HEK293T (cell line): ENCODE measurements at regions not wholly inside any gene's neighbourhood (a gene's known extent, or its start where the extent isn't known, plus 50 kb on each side); places are given as distances from the start of the nearest gene placed in this dataset.

Source experiments
- ARNT ChIP-seq: fragments of 450-650 bp; IDR thresholded peaks from 2 replicates; pipeline ENCODE4 v1.6.1; 2017; ENCODE audit warnings: mild to moderate bottlenecking
- BHLHE40 ChIP-seq: fragments of 450-650 bp; IDR thresholded peaks from 2 replicates; pipeline ENCODE4 v1.6.1; 2016; ENCODE audit warnings: mild to moderate bottlenecking, moderate library complexity, borderline replicate concordance
- ELF4 ChIP-seq: fragments of 450-650 bp; IDR thresholded peaks from 2 replicates; pipeline ENCODE4 v1.6.1; 2017; ENCODE audit warnings: antibody characterized with exemption
- FOXA1 ChIP-seq: fragments of 450-650 bp; IDR thresholded peaks from 2 replicates; pipeline ENCODE4 v1.6.1; 2016; ENCODE audit warnings: mild to moderate bottlenecking
- FOXK2 ChIP-seq: fragments of 450-650 bp; IDR thresholded peaks from 2 replicates; pipeline ENCODE4 v1.6.1; 2016; ENCODE audit warnings: mild to moderate bottlenecking
- FOXM1 ChIP-seq: fragments of 450-650 bp; IDR thresholded peaks from 2 replicates; pipeline ENCODE4 v1.6.1; 2017; ENCODE audit warnings: mild to moderate bottlenecking, borderline replicate concordance
- HDGF ChIP-seq: fragments of 450-650 bp; IDR thresholded peaks from 2 replicates; pipeline ENCODE4 v1.6.1; 2017; ENCODE audit warnings: antibody characterized with exemption, borderline replicate concordance
- NFRKB ChIP-seq: fragments of 450-650 bp; IDR thresholded peaks from 2 replicates; pipeline ENCODE4 v1.6.1; 2016; ENCODE audit warnings: mild to moderate bottlenecking, moderate library complexity
- PKNOX1 ChIP-seq: fragments of 450-650 bp; IDR thresholded peaks from 2 replicates; pipeline ENCODE4 v1.6.1; 2016
- SP1 ChIP-seq: fragments of 450-650 bp; IDR thresholded peaks from 2 replicates; pipeline ENCODE4 v1.6.1; 2017
- SUZ12 ChIP-seq: fragments of 450-650 bp; IDR thresholded peaks from 2 replicates; pipeline ENCODE4 v1.6.1; 2016; ENCODE audit warnings: mild to moderate bottlenecking
- TARDBP ChIP-seq: fragments of 450-650 bp; IDR thresholded peaks from 2 replicates; pipeline ENCODE4 v1.6.1; 2016
- ZNF384 ChIP-seq: fragments of 450-650 bp; IDR thresholded peaks from 2 replicates; pipeline ENCODE4 v1.6.1; 2016

GRCh38 chr5:130893006-130893405 lies 272.1 kb downstream of the HINT1 start:
- TF ChIP-seq FOXM1 (no peak), BHLHE40 (no peak), FOXK2 (no peak), HDGF (no peak), TARDBP (no peak), FOXA1 (no peak), PKNOX1 (no peak), SP1 (no peak), ZNF384 (no peak), SUZ12 (no peak), ARNT (no peak), ELF4 (no peak), NFRKB (no peak)
